Ovary (tissue), 7 donors: ENCODE measurements at regions not wholly inside any gene's neighbourhood (a gene's known extent, or its start where the extent isn't known, plus 50 kb on each side); places are given as distances from the start of the nearest gene placed in this dataset.

Source experiments
- DNase-seq, 5 donors: peaks; one replicate each; pipeline ENCODE4 v3.0.0-alpha.2; 2019 to 2020
- H3K27ac ChIP-seq, 2 donors: fragments of 200-600 bp; one replicate each; pipeline versions ENCODE4 v1.5.1 to v1.8.0; 2019 to 2022
- H3K27me3 ChIP-seq: fragments of 200-600 bp; one replicate; pipeline ENCODE4 v1.8.0; 2022
- H3K36me3 ChIP-seq: fragments of 200-600 bp; sonication (generic); one replicate; pipeline ENCODE4 v1.5.1; 2019
- H3K4me1 ChIP-seq: one replicate; pipeline ENCODE4 v1.8.1; 2013; ENCODE audit warnings: mild to moderate bottlenecking, moderate library complexity; ENCODE audit not compliant: insufficient read depth
- H3K4me3 ChIP-seq: fragments of 200-600 bp; sonication (generic); one replicate; pipeline ENCODE4 v1.5.1; 2017
- H3K9me3 ChIP-seq, 2 donors: fragments of 200-600 bp in 1 of 2; sonication (generic) in 1 of 2; one replicate each; pipeline versions ENCODE4 v1.5.1 to v1.8.1; 2013 to 2019; ENCODE audit warnings: mild to moderate bottlenecking in 1 of 2, moderate library complexity in 1 of 2
- CTCF ChIP-seq, 3 donors: fragments of 450-650 bp in 2 of 3; fragments of 200-600 bp in 1 of 3; IDR thresholded peaks; one replicate each; pipeline versions ENCODE4 v1.5.1 to v1.8.0; 2016 to 2022; ENCODE audit warnings: antibody characterized with exemption in 3 of 3, mild to moderate bottlenecking in 1 of 3
- EP300 ChIP-seq: sonication (generic); formaldehyde crosslinking; IDR thresholded peaks from one replicate; pipeline ENCODE4 v1.6.1; 2017; ENCODE audit warnings: antibody characterized with exemption
- POLR2A ChIP-seq: fragments of 450-650 bp; IDR thresholded peaks from one replicate; pipeline ENCODE4 v1.6.1; 2017; ENCODE audit warnings: antibody characterized with exemption, mild to moderate bottlenecking, moderate library complexity
- WGBS, 3 donors: extraction: QIAGEN DNeasy Blood & Tissue Kit in 1 of 3; methylation state at CpG; one replicate each; pipeline versions ENCODE4 v1.1.5 to v1.1.7; 2013 to 2017; 5-methylcytosine and 5-hydroxymethylcytosine counted together
- intact Hi-C, 4 donors: fragments of 100-400 bp; cut with DNase I; formaldehyde crosslinking; loops; one replicate each; pipeline versions ENCODE4 v1.11.0 to v1.15.1; 2022 to 2023
- donor health status: DM: no; HTN: no; CAD: no; lungs with moderate emphysema.
- donor health status: DM: no; HTN: no; CAD: no.
- donor health status: Bipolar disorder and iron deficiency.
- donor health status: DM: no; HTN: no; CAD: no.
- donor health status: DM: yes; HTN: yes; CAD: no.

- Histone ChIP-seq H3K9me3 (no peaks in the 10 kb centered on the region), H3K4me1 (peaks cover 2% of the 10 kb centered on the region), H3K36me3 (no peaks in the 10 kb centered on the region), H3K4me3 (no peak overlapping the region), H3K27me3 (no peaks in the 10 kb centered on the region), H3K27ac (no peak overlapping the region)
- intact Hi-C loops, result no loop called here
- TF ChIP-seq POLR2A, result no peak
- no peak for TF ChIP-seq CTCF (IDR thresholded peaks at IDR 0.05)
- TF ChIP-seq EP300, result no peak
- no peak for DNase-seq
- 10 to 15% (median 11%) methylated on average over 1 of the region's 1 CpG for WGBS, 3 donors
Measured at GRCh38 chr3:7843441-7843840, 658.2 kb upstream of the LMCD1 start.

GRCh38 chr3:7847021-7847420, 654.6 kb upstream of the LMCD1 start:
- Histone ChIP-seq H3K4me3 (no peak overlapping the region), H3K9me3 (no peaks in the 10 kb centered on the region), H3K36me3 (no peaks in the 10 kb centered on the region), H3K4me1 (no peaks in the 10 kb centered on the region), H3K27me3 (no peaks in the 10 kb centered on the region), H3K27ac (no peak overlapping the region)
- WGBS, 3 donors, result 10 to 24% (median 17%) methylated on average over 2 of the region's 2 CpGs
- DNase-seq, result no peak
- intact Hi-C loops, result no loop called here
- TF ChIP-seq POLR2A, result no peak
- no peak for TF ChIP-seq CTCF (IDR thresholded peaks at IDR 0.05)
- no peak for TF ChIP-seq EP300

- no peak for DNase-seq
- Histone ChIP-seq H3K27ac (no peak overlapping the region), H3K27me3 (no peaks in the 10 kb centered on the region), H3K4me1 (no peaks in the 10 kb centered on the region), H3K36me3 (no peaks in the 10 kb centered on the region), H3K9me3 (no peaks in the 10 kb centered on the region), H3K4me3 (no peak overlapping the region)
- WGBS, 3 donors, result 70 to 76% (median 74%) methylated on average over 6 of the region's 6 CpGs
- TF ChIP-seq EP300 (no peak), CTCF (IDR thresholded peaks at IDR 0.05) (no peak), POLR2A (no peak)
- intact Hi-C loops, result no loop called here
Measured at GRCh38 chr3:7847521-7847920, 654.1 kb upstream of the LMCD1 start.

- TF ChIP-seq CTCF (IDR thresholded peaks at IDR 0.05), result no peak
- no peak for TF ChIP-seq EP300
- TF ChIP-seq POLR2A, result no peak
- no peaks in the 10 kb centered on the region for H3K4me1 ChIP-seq
- no peak for DNase-seq
- 40 to 80% (median 52%) methylated on average over 3 of the region's 3 CpGs for WGBS, 3 donors
- H3K4me3 ChIP-seq, result no peak overlapping the region
- H3K27ac ChIP-seq, result no peak overlapping the region
- H3K27me3 ChIP-seq, result no peaks in the 10 kb centered on the region
- H3K36me3 ChIP-seq, result no peaks in the 10 kb centered on the region
- intact Hi-C loops, result no loop called here
- H3K9me3 ChIP-seq, result no peaks in the 10 kb centered on the region
Measured at GRCh38 chr3:7854266-7854665, 647.4 kb upstream of the LMCD1 start.

- 87 to 92% (median 92%) methylated on average over 5 of the region's 5 CpGs for WGBS, 3 donors
- intact Hi-C loops, result no loop called here
- Histone ChIP-seq H3K4me3 (no peak overlapping the region), H3K36me3 (no peaks in the 10 kb centered on the region), H3K4me1 (no peaks in the 10 kb centered on the region), H3K27ac (no peak overlapping the region), H3K27me3 (no peaks in the 10 kb centered on the region), H3K9me3 (no peaks in the 10 kb centered on the region)
- no peak for DNase-seq
- TF ChIP-seq POLR2A (no peak), CTCF (IDR thresholded peaks at IDR 0.05) (no peak), EP300 (no peak)
Measured at GRCh38 chr3:7854721-7855120, 646.9 kb upstream of the LMCD1 start.
